Panc1 (cell line): ENCODE measurements at regions not wholly inside any gene's neighbourhood (a gene's known extent, or its start where the extent isn't known, plus 50 kb on each side); places are given as distances from the start of the nearest gene placed in this dataset.

Experiments
- POLR2AphosphoS5 ChIP-seq: IDR thresholded peaks from 2 replicates; pipeline ENCODE4 v1.6.1; 2012; ENCODE audit warnings: mild to moderate bottlenecking, low read depth, low read length, moderate library complexity
- SIN3A ChIP-seq: IDR thresholded peaks from 2 replicates; pipeline ENCODE4 v1.6.1; 2012; ENCODE audit warnings: low read depth, mild to moderate bottlenecking, low read length, moderate library complexity, borderline replicate concordance; ENCODE audit not compliant: insufficient read depth
- TCF7L2 ChIP-seq: IDR thresholded peaks from 2 replicates; pipeline ENCODE4 v1.6.1; 2011; ENCODE audit warnings: mild to moderate bottlenecking, low read depth, low read length, inconsistent platforms
- TF ChIP-seq, protein P1 (sequence below): fragments of 450-650 bp; IDR thresholded peaks from 2 replicates; pipeline ENCODE4 v1.5.1; 2017; ENCODE audit warnings: mild to moderate bottlenecking
- TF ChIP-seq, protein P2 (sequence below), 2 experiments: IDR thresholded peaks; 2 replicates each; pipeline ENCODE4 v1.6.1; 2011 to 2012; ENCODE audit warnings: low read depth in 2 of 2, control low read depth in 1 of 2, low read length in 1 of 2, mild to moderate bottlenecking in 1 of 2, moderate library complexity in 1 of 2; ENCODE audit not compliant: insufficient read depth in 1 of 2

DNA sequence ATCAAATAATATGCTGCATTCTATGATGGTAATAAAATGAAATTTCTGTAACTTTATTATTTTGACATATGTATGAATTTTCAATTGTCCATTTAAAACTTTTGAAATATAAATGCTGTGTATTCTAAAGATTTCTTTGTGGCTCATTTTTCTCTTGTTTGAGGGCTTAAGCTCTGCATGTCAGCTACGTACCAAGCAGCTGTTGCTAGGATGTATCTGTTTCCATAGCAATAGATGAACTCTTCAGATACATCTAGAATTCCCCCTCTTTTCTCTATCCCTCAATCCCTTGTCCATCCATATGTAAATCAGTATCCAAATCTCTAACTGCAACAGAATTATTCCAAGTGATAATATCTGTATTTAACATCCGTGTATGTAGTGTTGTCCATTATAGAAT, 76.5 kb upstream of the OPRM1 start:
- TF ChIP-seq, protein P1, sequence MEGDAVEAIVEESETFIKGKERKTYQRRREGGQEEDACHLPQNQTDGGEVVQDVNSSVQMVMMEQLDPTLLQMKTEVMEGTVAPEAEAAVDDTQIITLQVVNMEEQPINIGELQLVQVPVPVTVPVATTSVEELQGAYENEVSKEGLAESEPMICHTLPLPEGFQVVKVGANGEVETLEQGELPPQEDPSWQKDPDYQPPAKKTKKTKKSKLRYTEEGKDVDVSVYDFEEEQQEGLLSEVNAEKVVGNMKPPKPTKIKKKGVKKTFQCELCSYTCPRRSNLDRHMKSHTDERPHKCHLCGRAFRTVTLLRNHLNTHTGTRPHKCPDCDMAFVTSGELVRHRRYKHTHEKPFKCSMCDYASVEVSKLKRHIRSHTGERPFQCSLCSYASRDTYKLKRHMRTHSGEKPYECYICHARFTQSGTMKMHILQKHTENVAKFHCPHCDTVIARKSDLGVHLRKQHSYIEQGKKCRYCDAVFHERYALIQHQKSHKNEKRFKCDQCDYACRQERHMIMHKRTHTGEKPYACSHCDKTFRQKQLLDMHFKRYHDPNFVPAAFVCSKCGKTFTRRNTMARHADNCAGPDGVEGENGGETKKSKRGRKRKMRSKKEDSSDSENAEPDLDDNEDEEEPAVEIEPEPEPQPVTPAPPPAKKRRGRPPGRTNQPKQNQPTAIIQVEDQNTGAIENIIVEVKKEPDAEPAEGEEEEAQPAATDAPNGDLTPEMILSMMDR = no peak
- TF ChIP-seq, protein P2, sequence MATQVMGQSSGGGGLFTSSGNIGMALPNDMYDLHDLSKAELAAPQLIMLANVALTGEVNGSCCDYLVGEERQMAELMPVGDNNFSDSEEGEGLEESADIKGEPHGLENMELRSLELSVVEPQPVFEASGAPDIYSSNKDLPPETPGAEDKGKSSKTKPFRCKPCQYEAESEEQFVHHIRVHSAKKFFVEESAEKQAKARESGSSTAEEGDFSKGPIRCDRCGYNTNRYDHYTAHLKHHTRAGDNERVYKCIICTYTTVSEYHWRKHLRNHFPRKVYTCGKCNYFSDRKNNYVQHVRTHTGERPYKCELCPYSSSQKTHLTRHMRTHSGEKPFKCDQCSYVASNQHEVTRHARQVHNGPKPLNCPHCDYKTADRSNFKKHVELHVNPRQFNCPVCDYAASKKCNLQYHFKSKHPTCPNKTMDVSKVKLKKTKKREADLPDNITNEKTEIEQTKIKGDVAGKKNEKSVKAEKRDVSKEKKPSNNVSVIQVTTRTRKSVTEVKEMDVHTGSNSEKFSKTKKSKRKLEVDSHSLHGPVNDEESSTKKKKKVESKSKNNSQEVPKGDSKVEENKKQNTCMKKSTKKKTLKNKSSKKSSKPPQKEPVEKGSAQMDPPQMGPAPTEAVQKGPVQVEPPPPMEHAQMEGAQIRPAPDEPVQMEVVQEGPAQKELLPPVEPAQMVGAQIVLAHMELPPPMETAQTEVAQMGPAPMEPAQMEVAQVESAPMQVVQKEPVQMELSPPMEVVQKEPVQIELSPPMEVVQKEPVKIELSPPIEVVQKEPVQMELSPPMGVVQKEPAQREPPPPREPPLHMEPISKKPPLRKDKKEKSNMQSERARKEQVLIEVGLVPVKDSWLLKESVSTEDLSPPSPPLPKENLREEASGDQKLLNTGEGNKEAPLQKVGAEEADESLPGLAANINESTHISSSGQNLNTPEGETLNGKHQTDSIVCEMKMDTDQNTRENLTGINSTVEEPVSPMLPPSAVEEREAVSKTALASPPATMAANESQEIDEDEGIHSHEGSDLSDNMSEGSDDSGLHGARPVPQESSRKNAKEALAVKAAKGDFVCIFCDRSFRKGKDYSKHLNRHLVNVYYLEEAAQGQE (IDR thresholded peaks at IDR 0.05; ENCODE audit: insufficient read depth in 1 of 2, low read depth in 2 of 2, low read length in 1 of 2) = no peak
- TF ChIP-seq TCF7L2 (no peak), POLR2AphosphoS5 (no peak), SIN3A (no peak)
